ENCODE measurements at regions not wholly inside any gene's neighbourhood (a gene's known extent, or its start where the extent isn't known, plus 50 kb on each side); places are given as distances from the start of the nearest gene placed in this dataset.

- intact Hi-C loops (cut with DNase I): no loop called here
- no peak for DNase-seq
Measured at GRCh38 chr16:87125206-87126155, 191.7 kb downstream of the C16orf95 start.

DNA sequence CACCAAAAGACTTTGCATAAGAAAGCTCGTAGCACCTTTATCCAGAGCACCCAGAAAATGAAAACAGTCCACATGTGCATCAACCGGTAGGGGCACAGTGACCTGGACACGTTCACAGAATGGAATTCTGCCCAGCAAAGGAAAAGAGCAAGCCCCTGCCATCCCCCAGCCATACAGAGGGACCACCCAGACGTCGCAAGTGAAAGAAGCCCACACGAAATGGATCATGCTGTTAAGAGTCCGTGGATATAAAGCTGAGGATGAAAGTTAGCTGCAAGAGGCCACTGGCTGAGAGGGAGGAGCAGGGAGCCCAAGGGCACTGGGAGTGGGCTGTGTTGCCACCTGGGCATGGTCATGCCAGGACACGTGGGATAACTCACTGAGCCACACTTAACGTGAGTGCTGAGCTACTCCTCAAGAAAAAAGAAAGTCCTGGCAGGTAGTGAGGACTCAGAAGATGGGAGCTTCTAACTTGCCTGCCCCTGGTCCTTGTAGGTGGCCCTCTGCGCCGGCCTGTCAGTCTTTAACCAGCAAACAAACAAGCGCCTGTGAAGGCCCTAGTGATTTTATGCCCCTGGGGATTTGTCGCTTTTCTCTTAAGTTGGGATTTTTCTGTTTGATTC lies 190.7 kb downstream of the C16orf95 start:
- intact Hi-C loops (cut with DNase I): no loop called here
- no peak for DNase-seq

DNA sequence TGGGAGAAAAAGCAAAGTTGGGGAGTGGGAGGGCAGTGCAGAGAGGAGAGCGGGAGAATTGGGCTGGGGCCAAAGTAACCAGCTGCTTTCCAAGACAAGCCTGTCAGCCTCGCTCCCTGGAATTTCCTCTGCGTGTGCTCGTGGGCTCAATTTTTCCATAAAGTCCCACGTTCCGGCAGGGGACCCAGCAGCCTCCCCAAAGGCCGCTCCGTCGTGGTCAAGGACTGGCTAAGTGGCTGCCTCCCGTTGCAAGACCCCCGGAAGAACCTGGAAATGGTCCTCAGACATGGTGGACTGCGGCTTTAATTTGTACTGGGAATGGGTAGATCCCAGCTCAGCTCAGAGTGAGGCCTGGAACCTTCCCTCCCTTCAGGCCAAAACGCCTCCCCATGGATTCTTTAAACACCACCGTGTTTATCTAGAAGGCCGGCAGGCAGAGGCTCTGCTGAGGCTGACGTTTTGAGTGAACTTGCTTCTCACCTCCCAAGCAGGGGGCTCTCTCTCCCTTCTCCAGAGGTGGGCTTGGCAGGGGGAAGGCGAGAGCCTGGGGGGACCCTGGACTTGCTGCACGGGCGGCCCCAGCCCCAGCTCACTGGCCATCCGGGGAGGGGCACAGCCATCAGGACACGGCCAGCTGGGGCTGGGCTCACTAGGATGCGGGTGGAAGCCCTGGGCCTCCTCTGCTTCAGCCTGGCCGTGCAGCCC lies 190.0 kb downstream of the C16orf95 start:
- no peak for DNase-seq
- intact Hi-C loops (cut with DNase I): no loop called here

- no peak for DNase-seq
- intact Hi-C loops (cut with DNase I): no loop called here
Measured at GRCh38 chr16:87127766-87128147, 189.4 kb downstream of the C16orf95 start.

DNA sequence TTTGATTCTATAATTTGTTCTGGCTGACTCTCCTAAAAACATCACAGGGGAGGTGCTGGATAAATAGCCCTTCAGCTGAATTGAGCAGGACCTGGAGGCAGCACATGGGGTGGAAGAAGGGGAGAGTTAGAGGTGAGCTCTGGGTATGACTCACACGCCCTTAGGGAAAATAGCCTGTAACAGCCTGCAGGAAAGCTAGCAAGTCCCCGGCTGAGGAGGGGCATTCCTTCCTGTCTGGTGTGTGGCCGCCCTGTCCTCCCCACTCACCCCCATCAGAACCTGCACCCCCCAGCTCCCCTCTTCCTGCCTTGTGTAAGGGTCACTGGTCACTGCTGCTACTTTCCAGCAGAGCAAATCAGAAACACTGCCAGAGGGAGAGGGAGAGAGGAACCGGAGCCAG lies 187.4 kb downstream of the C16orf95 start:
- no peak for DNase-seq
- intact Hi-C loops (cut with DNase I): no loop called here

- intact Hi-C loops (cut with DNase I): no loop called here
- DNase-seq: no peak
Measured at GRCh38 chr16:87131061-87131995, 185.9 kb downstream of the C16orf95 start.

GRCh38 chr16:87131996-87132345 lies 185.2 kb downstream of the C16orf95 start:
- DNase-seq: no peak
- intact Hi-C loops (cut with DNase I): no loop called here

GRCh38 chr16:87132361-87133014 lies 184.7 kb downstream of the C16orf95 start:
- peak in 41 of 42 donors; percentile 22 to 82 (median 55) for DNase-seq
- intact Hi-C loops (cut with DNase I): no loop called here

DNA sequence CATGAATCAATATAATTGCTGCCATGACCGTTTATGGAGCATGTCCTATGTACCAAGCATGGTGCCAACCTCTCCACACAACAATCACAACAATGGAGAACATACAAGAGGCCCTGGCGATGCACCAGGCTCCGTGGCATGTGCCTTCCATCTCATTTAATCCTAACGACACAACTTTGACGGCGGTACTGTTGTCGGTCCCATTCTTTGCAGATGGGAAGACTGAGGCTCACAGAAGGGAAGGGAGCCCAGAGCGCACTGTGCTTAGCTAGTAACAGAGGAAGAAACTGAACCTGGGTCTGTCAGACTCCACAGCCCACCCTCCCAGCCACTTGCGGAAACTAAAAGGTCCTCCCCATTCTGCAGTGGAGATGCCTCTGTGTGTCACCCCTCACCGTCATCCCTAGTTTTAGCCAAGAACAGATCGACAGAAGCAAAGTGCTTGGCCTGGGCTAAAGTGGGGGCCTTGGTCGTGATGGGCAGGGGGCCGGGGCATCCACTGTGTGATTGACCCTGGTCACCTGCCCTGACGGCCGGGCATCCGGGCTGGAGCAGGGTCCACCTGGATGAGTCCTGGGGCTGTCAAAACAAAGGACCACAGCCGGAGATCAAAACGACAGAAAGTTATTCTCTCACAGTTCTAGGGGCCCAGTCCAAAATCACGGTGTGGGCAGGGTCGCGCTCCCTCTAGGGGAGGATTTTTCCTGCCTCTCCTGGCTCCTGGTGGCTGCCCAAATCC lies 183.9 kb downstream of the C16orf95 start:
- no peak for DNase-seq
- intact Hi-C loops (cut with DNase I): no loop called here

DNA sequence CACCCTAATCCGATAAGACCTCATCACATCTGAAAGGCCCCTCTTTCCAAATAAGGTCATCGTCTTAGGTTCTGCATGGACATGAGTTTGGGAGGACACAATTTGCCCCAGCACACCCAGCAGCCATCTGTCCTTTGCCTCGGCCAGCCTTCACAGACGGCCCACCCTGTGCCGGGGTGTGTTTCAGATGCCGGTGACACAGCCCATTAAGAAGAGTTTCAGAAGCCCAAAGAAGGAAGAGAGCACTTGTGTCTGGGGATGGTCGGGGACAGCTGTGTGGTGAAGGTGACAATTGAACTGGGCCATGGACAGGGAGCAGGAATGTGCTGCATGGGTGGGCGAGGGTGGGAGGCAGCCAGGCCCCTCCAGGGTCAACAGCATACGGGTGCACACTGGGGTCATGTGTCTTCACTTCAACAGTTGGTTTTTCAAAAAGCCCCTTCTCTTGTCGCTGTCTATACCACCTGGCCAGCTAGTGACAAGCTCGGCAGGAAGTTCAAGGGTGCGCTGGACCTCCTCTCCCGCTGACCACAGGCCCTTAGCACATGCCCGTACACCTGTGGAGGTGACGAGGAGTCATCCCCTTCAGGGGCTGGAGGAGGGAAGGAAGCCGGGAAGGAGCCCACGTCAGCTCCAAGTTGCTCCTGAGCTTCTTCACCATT lies 183.1 kb downstream of the C16orf95 start:
- intact Hi-C loops (cut with DNase I): no loop called here

GRCh38 chr16:87134628-87134995 lies 182.6 kb downstream of the C16orf95 start:
- DNase-seq: no peak
- intact Hi-C loops (cut with DNase I): no loop called here

More for the DNA sequence above, 183.1 kb downstream of the C16orf95 start:
- no peak for DNase-seq

DNA sequence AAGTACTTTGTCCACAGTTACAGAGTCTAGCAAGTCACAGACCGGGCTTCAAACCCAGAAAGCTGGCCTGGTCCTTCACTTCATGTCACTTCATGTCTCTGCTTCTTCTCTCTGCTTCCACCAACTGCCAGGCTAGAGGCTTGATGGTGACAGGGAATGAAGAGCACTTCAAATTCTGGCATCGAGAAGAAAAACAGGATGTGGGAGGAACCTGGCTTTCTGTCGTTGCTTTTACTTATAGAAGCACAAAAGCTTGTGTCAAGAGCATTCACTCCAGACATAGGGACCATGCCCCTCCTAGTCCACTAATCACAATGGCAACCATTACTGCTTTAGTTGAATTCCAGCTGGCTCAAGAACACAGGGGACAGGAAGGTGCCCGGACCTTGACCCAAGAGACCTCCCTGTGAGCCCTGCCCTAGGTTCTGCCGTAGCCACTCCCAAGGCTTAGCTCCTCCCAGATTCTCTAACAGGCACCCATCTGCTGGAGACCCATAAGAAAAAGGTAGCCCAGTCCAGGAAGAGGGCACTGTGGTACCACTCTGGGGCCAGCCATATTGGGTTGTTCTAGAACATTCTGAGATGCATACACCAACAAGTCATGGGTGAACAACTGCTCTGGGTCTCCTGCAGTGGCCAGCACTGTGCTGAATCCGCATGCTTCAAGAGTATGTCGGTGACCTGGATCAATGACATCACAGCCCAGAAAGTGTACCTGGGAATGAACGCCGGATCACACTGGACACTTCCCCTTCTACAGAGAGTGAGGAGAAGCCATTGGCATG lies 181.8 kb downstream of the C16orf95 start:
- intact Hi-C loops (cut with DNase I): no loop called here
- no peak for DNase-seq

- DNase-seq: no peak
Measured at GRCh38 chr16:87138316-87138715, 178.9 kb downstream of the C16orf95 start.

DNA sequence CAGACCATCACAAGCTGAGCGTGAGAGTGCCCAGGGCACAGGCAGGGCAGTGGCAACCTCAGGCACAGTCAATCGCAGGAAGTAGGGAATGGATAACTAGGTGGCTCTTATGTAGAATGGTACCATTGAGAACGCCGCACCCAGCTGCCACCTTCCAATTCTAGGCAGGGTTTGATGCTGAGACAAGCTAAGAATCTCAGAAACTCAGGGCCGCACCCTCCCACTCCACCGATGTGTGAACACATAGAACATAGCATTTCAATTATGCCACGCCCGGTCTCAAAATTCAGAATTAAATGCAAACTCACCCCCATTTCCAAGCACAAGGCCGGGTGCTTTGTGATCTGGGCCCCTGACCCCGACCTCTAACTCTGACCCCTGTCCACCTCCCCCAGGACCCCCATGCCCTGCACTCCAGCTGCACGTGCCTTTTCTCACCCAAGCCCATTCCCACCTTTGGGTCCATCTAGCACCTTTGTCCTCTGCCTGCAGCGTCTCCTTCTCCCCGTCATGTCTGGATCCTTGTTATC lies 178.4 kb downstream of the C16orf95 start:
- intact Hi-C loops (cut with DNase I): no loop called here

More at GRCh38 chr16:87138316-87138715, 178.9 kb downstream of the C16orf95 start:
- intact Hi-C loops (cut with DNase I): no loop called here

DNA sequence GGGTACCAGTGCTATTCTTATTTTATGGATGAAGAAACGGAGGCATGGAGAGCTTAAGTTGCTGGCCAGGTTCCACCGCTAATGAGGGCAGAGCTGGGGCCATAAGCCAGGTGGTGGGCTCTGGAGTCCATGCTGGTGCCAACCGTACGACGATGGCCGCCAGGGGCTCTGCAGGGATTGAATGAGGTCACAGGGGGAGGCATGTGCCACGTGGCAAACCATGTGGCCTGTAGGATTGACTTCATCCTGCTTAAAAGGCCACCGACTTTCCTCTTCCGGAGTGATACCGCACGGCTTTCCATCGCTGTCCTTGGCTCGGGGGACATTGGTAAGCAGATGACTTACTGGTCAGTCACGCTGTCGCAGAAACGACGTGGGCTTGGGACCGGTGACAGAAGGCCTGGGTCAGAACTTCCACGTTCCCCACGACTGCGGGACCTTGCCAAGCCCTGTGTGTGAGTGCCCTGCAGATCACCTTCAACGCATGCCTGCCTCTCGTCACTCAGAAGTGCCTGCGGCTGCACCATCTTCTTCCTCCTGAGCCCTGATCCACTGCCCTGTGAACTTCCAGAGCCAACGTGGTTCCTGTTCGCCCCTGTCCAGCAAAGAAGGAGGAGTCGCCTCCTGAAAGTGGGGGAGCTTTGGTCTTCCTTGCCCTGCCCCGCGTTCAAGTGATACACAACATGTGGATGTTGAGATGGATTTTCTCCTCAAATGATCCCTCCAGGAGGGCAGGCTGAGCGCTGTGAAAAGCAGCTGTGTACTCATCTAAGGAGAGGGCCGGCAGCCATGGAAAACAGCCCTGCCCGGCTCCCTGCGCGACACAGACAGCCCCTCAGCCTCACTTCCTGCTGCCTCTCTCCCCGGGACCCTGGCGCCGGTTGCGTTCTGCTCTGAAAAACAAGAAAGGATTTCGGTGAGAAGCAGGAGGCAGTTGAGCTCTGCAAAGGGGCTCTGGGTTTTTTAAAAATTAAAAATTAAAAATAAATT lies 176.7 kb downstream of the C16orf95 start:
- intact Hi-C loops (cut with DNase I): no loop called here
- no peak for DNase-seq

More for the DNA sequence above, 178.4 kb downstream of the C16orf95 start:
- DNase-seq: no peak
